ENCODE measurements at regions not wholly inside any gene's neighbourhood (a gene's known extent, or its start where the extent isn't known, plus 50 kb on each side); places are given as distances from the start of the nearest gene placed in this dataset.

DNA sequence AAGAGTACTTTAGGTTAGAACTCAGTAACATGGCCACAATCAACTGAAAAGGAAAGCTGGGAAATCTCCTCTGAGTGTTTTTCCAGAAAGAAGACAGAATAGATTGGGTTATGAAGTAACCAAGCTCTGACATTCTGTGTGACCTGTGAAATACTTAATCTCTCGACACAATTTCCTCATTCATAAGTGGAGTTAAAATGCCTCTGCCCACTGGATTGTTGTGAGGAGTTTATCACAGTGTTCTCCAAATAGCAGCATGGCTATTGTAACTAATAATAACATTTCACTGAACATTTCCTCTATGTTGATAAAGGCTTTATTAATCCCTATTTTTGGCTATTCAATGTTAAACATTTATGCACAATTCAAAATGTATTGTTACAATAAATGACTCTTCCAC, 311.0 kb downstream of the GABRB2 start:
- no peak for DNase-seq
- no peak for ATAC-seq
- no peaks in the 10 kb centered on the region for H3K36me3 Mint-ChIP-seq
- H3K9me3 Mint-ChIP-seq (ENCODE audit: low read depth) = no peaks in the 10 kb centered on the region
- H3K27ac Mint-ChIP-seq = no peak overlapping the region
- no peaks in the 10 kb centered on the region for H3K27me3 Mint-ChIP-seq
- no peak overlapping the region for H3K4me3 Mint-ChIP-seq
- H3K4me1 Mint-ChIP-seq = no peaks in the 10 kb centered on the region
- CTCF ChIA-PET = no interaction called here

GRCh38 chr5:161233553-161233952, 313.0 kb downstream of the GABRB2 start:
- CTCF ChIA-PET = no interaction called here
- no peaks in the 10 kb centered on the region for H3K4me1 Mint-ChIP-seq
- H3K9me3 Mint-ChIP-seq (ENCODE audit: low read depth) = no peaks in the 10 kb centered on the region
- no peaks in the 10 kb centered on the region for H3K36me3 Mint-ChIP-seq
- no peak for DNase-seq
- ATAC-seq = no peak
- no peaks in the 10 kb centered on the region for H3K27me3 Mint-ChIP-seq
- no peak overlapping the region for H3K27ac Mint-ChIP-seq
- H3K4me3 Mint-ChIP-seq = no peak overlapping the region

DNA sequence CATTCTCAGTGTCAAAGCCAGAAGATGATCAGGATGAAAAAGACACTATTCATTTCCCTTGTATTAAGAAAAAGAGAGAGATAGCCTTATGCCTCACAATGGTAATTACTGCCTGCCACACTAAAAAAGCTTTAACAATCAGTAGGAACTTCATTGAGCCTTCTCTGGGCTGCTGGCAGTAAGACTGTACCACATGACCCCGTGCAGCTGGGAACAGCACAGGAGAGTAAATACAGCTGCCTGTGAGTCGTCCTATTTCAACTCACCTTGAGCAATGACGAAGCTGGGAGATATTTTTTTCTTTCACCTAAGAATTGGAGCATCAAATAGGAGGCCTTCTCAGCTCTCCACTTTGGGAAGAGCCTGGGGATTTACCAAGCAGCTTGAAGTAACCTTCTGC, 316.3 kb downstream of the GABRB2 start:
- DNase-seq (no peak), ATAC-seq (no peak)
- CTCF ChIA-PET = no interaction called here
- Mint-ChIP-seq H3K36me3 (no peaks in the 10 kb centered on the region), H3K4me3 (no peak overlapping the region), H3K9me3 (ENCODE audit: low read depth) (no peaks in the 10 kb centered on the region), H3K4me1 (no peaks in the 10 kb centered on the region), H3K27ac (no peak overlapping the region), H3K27me3 (no peaks in the 10 kb centered on the region)

DNA sequence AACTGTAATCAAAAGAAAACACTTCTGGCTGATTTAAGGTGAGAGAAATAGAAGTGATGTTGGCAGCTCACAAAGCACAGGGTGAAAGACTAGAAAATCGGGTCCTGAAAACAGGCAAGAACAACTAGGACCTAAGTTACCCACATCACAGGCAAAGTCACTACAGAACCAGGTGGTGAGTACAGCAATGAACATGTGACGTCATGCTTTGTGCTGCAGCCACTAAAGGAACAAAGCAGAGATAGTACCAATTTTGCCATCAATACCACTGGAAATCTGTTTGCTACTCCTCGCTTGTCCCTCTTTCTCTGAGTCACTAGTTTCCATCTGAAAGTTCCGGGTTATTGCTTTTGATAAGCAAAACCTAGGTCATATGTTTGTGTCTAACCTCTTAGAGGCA, 326.7 kb downstream of the GABRB2 start:
- no peak for DNase-seq
- CTCF ChIA-PET = no interaction called here
- no peak overlapping the region for H3K27ac Mint-ChIP-seq
- no peaks in the 10 kb centered on the region for H3K27me3 Mint-ChIP-seq
- no peaks in the 10 kb centered on the region for H3K36me3 Mint-ChIP-seq
- H3K9me3 Mint-ChIP-seq (ENCODE audit: low read depth) = no peaks in the 10 kb centered on the region
- no peak for ATAC-seq
- no peak overlapping the region for H3K4me3 Mint-ChIP-seq
- H3K4me1 Mint-ChIP-seq = no peaks in the 10 kb centered on the region

DNA sequence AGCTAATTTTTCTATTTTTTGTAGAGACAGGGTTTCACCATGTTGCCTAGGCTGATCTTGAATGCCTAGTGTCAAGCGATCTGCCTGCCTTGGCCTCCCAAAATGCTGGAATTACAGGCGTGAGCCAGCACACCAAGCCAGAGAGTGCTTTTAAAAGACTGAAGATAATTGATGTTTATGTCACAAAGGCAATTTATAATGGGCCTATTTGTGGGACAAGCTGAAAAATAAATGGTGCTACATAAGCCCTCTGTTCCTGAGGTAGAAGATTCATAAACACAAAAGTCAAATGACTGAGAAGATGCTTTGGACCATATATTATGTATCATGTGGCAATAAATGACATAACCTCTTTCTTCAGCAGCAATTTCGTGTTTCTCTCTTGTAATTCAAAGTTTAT, 329.6 kb downstream of the GABRB2 start:
- Mint-ChIP-seq H3K4me1 (no peaks in the 10 kb centered on the region), H3K36me3 (no peaks in the 10 kb centered on the region), H3K9me3 (ENCODE audit: low read depth) (no peaks in the 10 kb centered on the region), H3K4me3 (no peak overlapping the region), H3K27ac (no peak overlapping the region), H3K27me3 (no peaks in the 10 kb centered on the region)
- CTCF ChIA-PET = no interaction called here
- ATAC-seq = no peak
- DNase-seq = no peak

GRCh38 chr5:161212123-161212712, 334.3 kb downstream of the GABRB2 start:
- Mint-ChIP-seq H3K36me3 (no peaks in the 10 kb centered on the region), H3K4me3 (no peak overlapping the region), H3K27me3 (no peaks in the 10 kb centered on the region), H3K4me1 (no peaks in the 10 kb centered on the region), H3K27ac (no peak overlapping the region), H3K9me3 (ENCODE audit: low read depth) (no peaks in the 10 kb centered on the region)
- ATAC-seq (no peak), DNase-seq (no peak)
- CTCF ChIA-PET = no interaction called here

DNA sequence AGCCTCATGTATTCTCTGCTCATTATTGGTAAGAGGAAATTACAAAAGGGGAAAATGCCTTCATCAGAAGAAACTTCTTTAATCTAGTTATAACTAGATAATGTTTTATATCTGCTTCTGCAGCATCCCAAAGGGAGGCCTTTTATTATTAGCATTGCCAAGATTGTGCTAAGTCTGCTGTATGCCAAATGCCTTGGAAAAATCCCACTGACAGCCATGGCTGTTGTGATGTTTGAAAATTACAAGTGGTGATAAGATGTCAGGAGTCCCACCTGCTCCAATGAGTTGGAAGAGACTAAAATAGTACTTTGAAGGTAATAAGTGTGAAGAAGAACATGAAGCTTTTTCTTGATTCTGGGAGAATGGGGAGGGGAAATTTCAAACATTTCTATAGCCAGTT, 345.0 kb downstream of the GABRB2 start:
- Mint-ChIP-seq H3K4me1 (no peaks in the 10 kb centered on the region), H3K4me3 (no peak overlapping the region), H3K27ac (no peak overlapping the region), H3K27me3 (no peaks in the 10 kb centered on the region), H3K36me3 (no peaks in the 10 kb centered on the region), H3K9me3 (ENCODE audit: low read depth) (peaks cover 3% of the 10 kb centered on the region)
- CTCF ChIA-PET = no interaction called here
- ATAC-seq (no peak), DNase-seq (no peak)

DNA sequence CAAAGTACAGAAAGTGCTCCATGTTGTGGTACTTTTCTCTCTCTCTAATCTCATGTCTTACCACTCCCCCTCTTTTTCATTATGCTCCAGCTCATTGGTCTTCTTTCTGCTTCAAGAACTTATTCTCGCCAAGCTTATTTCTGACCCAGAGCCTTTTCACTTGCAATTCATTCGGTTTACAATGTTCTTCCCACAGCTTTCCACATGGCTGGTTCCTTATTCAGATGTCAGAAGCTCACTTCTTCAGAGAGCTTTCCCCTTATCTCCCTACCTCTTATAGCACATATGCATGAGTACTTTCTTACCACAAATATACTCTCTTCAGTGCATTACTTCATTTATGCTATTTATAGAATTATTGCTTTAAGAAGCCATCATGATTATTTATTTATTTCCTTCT, 338.8 kb upstream of the ATP10B start:
- Mint-ChIP-seq H3K27me3 (no peaks in the 10 kb centered on the region), H3K4me1 (no peaks in the 10 kb centered on the region), H3K4me3 (no peak overlapping the region), H3K9me3 (ENCODE audit: low read depth) (no peaks in the 10 kb centered on the region), H3K27ac (no peak overlapping the region), H3K36me3 (no peaks in the 10 kb centered on the region)
- DNase-seq (no peak), ATAC-seq (no peak)
- CTCF ChIA-PET = no interaction called here

- H3K4me1 Mint-ChIP-seq = no peaks in the 10 kb centered on the region
- ATAC-seq = no peak
- no peak for DNase-seq
- no peaks in the 10 kb centered on the region for H3K36me3 Mint-ChIP-seq
- no peaks in the 10 kb centered on the region for H3K9me3 Mint-ChIP-seq (ENCODE audit: low read depth)
- no peaks in the 10 kb centered on the region for H3K27me3 Mint-ChIP-seq
- H3K4me3 Mint-ChIP-seq = no peak overlapping the region
- CTCF ChIA-PET = no interaction called here
- H3K27ac Mint-ChIP-seq = no peak overlapping the region
Measured at GRCh38 chr5:161190086-161190485, 338.1 kb upstream of the ATP10B start.

DNA sequence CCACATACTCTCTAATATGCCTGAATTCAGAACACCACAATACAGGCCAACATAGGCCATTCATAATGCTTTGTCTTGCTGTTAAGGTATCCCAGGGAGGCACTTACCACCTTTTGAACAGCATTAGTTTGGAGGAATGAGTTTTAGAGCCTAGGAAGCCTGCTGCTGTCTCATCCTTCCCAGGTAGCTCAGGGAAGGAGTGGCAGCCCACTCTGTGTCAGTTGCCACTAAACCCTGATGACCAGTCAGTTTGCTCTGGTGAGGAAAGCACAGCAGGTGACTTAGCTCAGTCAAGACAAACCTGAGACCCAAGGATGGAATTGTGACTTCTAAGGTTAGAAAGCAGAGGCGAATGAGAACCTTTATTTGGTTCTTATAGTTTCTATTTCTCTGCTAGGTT, 337.4 kb upstream of the ATP10B start:
- CTCF ChIA-PET = no interaction called here
- ATAC-seq = no peak
- no peak overlapping the region for H3K27ac Mint-ChIP-seq
- no peaks in the 10 kb centered on the region for H3K9me3 Mint-ChIP-seq (ENCODE audit: low read depth)
- no peaks in the 10 kb centered on the region for H3K27me3 Mint-ChIP-seq
- no peak overlapping the region for H3K4me3 Mint-ChIP-seq
- H3K4me1 Mint-ChIP-seq = no peaks in the 10 kb centered on the region
- no peak for DNase-seq
- no peaks in the 10 kb centered on the region for H3K36me3 Mint-ChIP-seq

DNA sequence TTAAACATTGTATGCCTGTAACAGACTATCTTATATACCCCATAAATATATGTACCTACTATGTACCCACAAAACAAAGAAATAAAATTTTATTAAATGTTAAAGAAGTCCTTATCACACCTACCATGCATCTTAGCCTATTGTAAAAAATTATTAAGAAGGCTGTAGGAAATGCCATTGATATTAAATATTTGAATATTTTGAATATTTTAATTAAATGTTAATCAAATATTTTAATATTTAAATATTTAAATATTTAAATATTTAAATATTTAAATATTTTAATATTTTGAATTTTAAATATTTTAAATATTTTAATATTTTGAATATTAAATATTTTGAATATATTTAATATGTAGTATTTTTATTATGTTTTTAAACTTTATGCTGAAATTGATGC, 331.5 kb upstream of the ATP10B start:
- Mint-ChIP-seq H3K36me3 (no peaks in the 10 kb centered on the region), H3K4me3 (no peak overlapping the region), H3K27ac (no peak overlapping the region), H3K27me3 (no peaks in the 10 kb centered on the region), H3K4me1 (no peaks in the 10 kb centered on the region), H3K9me3 (ENCODE audit: low read depth) (no peaks in the 10 kb centered on the region)
- DNase-seq = no peak
- no peak for ATAC-seq
- CTCF ChIA-PET = no interaction called here

DNA sequence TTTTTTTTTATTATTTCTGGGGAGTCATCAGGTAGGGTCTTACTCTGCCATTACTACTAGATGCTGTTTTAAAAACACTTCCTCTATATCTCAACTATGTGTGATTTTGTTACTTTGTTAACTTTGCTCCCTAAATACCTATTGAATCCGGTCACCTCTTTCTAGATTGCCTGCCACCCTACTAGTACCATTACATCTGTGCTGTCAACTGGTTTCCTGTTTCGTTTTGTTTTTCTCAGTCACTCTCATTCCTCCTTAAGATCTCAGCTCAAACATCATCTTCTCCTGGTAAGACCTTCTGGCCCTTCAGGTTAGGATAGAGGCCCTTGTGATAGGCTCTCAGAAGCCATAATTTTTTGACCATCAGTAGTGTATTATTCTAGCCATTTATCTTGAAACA, 324.2 kb upstream of the ATP10B start:
- CTCF ChIA-PET = no interaction called here
- no peaks in the 10 kb centered on the region for H3K27me3 Mint-ChIP-seq
- ATAC-seq (no peak), DNase-seq (no peak)
- H3K9me3 Mint-ChIP-seq (ENCODE audit: low read depth) = no peaks in the 10 kb centered on the region
- no peaks in the 10 kb centered on the region for H3K36me3 Mint-ChIP-seq
- no peaks in the 10 kb centered on the region for H3K4me1 Mint-ChIP-seq
- no peak overlapping the region for H3K27ac Mint-ChIP-seq
- H3K4me3 Mint-ChIP-seq = no peak overlapping the region

- Mint-ChIP-seq H3K9me3 (ENCODE audit: low read depth) (peaks cover 3% of the 10 kb centered on the region), H3K27me3 (no peaks in the 10 kb centered on the region), H3K36me3 (no peaks in the 10 kb centered on the region)
Measured at GRCh38 chr5:161169776-161170175, 317.8 kb upstream of the ATP10B start.

GRCh38 chr5:161167016-161167767, 315.2 kb upstream of the ATP10B start:
- no peak for ATAC-seq
- H3K4me1 Mint-ChIP-seq = no peaks in the 10 kb centered on the region
- H3K9me3 Mint-ChIP-seq (ENCODE audit: low read depth) = peaks cover 3% of the 10 kb centered on the region
- no peaks in the 10 kb centered on the region for H3K27me3 Mint-ChIP-seq
- no peaks in the 10 kb centered on the region for H3K36me3 Mint-ChIP-seq
- CTCF ChIA-PET = no interaction called here
- no peak for DNase-seq
- H3K27ac Mint-ChIP-seq = no peak overlapping the region
- H3K4me3 Mint-ChIP-seq = no peak overlapping the region

More at GRCh38 chr5:161169776-161170175, 317.8 kb upstream of the ATP10B start:
- Mint-ChIP-seq H3K4me3 (no peak overlapping the region), H3K27ac (no peak overlapping the region), H3K4me1 (no peaks in the 10 kb centered on the region)
- ATAC-seq (no peak), DNase-seq (no peak)
- CTCF ChIA-PET = no interaction called here

Data from activated CD8-positive, alpha-beta memory T cell treated with anti-CD3 and anti-CD28 coated beads, Interleukin-2, amount 10 ng/mL, durations not matched to agents 7 days and 5 days (primary cell).